PC-9 (cell line): ENCODE measurements at regions not wholly inside any gene's neighbourhood (a gene's known extent, or its start where the extent isn't known, plus 50 kb on each side); places are given as distances from the start of the nearest gene placed in this dataset.

ENCODE experiments used
- EZH2 ChIP-seq: fragments of 200-600 bp; sonication (generic); IDR thresholded peaks from 2 replicates; pipeline ENCODE4 v1.8.0; 2017; ENCODE audit warnings: antibody characterized with exemption, low read depth
- TF ChIP-seq, protein P1 (sequence below): fragments of 200-600 bp; sonication (generic); conservative IDR thresholded peaks from 2 replicates; pipeline ENCODE4 v1.6.1; 2017; ENCODE audit warnings: mixed run types, antibody characterized with exemption, mild to moderate bottlenecking, moderate library complexity

DNA sequence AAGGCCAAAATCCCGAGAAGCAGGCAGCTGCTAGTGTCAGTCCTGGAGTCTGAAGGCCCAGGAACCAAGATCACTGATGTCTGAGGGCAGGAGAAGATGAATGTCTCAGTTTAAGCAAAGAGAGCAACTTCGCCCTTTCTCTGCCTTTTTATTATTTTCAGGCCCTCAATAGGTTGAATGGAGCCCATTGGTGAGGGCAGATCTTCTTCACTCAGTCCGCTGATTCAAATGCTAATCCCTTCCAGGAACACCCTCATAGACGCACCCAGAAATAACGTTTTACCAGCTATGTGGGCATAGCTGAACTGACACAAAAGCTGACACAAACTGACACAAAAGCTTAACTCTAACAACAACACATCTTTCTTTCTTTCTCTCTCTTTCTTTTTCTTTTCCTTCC lies 78.0 kb upstream of the KCNJ3 start:
- TF ChIP-seq EZH2 = no peak
- TF ChIP-seq, protein P1, sequence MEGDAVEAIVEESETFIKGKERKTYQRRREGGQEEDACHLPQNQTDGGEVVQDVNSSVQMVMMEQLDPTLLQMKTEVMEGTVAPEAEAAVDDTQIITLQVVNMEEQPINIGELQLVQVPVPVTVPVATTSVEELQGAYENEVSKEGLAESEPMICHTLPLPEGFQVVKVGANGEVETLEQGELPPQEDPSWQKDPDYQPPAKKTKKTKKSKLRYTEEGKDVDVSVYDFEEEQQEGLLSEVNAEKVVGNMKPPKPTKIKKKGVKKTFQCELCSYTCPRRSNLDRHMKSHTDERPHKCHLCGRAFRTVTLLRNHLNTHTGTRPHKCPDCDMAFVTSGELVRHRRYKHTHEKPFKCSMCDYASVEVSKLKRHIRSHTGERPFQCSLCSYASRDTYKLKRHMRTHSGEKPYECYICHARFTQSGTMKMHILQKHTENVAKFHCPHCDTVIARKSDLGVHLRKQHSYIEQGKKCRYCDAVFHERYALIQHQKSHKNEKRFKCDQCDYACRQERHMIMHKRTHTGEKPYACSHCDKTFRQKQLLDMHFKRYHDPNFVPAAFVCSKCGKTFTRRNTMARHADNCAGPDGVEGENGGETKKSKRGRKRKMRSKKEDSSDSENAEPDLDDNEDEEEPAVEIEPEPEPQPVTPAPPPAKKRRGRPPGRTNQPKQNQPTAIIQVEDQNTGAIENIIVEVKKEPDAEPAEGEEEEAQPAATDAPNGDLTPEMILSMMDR = no peak
